Breast epithelium (tissue), 3 donors: ENCODE measurements at regions not wholly inside any gene's neighbourhood (a gene's known extent, or its start where the extent isn't known, plus 50 kb on each side); places are given as distances from the start of the nearest gene placed in this dataset.

ENCODE experiments used
- CTCF ChIP-seq, 3 donors: fragments of 450-650 bp; IDR thresholded peaks; one replicate each; pipeline ENCODE4 v1.5.1; 2016 to 2017; ENCODE audit warnings: antibody characterized with exemption in 3 of 3, mild to moderate bottlenecking in 3 of 3, moderate library complexity in 3 of 3
- POLR2A ChIP-seq: fragments of 450-650 bp; IDR thresholded peaks from one replicate; pipeline ENCODE4 v1.6.1; 2016; ENCODE audit warnings: antibody characterized with exemption, mild to moderate bottlenecking, moderate library complexity

- TF ChIP-seq CTCF (IDR thresholded peaks at IDR 0.05), result no peak
- no peak for TF ChIP-seq POLR2A
These were observed 471.2 kb downstream of the ATP23 start for GRCh38 chr12:58412461-58413060.
